Right lobe of liver (tissue), 4 donors: ENCODE measurements at regions not wholly inside any gene's neighbourhood (a gene's known extent, or its start where the extent isn't known, plus 50 kb on each side); places are given as distances from the start of the nearest gene placed in this dataset.

Experiments used
- POLR2A ChIP-seq: fragments of 450-650 bp; IDR thresholded peaks from one replicate; pipeline ENCODE4 v1.6.1; 2017; ENCODE audit warnings: antibody characterized with exemption, mild to moderate bottlenecking
- TF ChIP-seq, protein P1 (sequence below), 4 donors: fragments of 200-600 bp in 3 of 4; fragments of 450-650 bp in 1 of 4; IDR thresholded peaks; one replicate each; pipeline versions ENCODE4 v1.5.1 to v1.8.0; 2016 to 2022; ENCODE audit warnings: antibody characterized with exemption in 4 of 4, mild to moderate bottlenecking in 2 of 4
- donor health status: DM: no; HTN: no; CAD: no.
- donor health status: DM: no; HTN: no; CAD: no.
- donor health status: DM: no; HTN: yes; CAD: no.

DNA sequence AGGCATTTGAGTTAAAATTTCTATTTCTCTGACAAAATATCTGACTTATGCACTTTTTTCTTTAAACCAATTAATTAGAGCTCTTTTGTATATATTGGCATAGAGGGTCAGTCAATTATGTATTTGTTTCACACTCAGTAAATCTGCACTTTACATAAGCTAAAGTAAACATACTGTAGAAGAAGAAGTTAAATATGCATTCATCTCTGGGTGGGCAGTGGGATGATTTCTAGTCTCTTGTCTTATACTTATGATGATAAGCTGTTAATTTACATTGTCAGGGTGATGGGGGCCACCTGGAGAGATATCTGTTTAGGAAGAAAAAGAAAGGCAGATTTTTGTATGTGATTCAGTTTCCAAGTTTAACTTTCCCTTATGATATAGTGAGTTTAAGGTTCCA, 330.8 kb downstream of the IPO8 start:
- TF ChIP-seq, protein P1, sequence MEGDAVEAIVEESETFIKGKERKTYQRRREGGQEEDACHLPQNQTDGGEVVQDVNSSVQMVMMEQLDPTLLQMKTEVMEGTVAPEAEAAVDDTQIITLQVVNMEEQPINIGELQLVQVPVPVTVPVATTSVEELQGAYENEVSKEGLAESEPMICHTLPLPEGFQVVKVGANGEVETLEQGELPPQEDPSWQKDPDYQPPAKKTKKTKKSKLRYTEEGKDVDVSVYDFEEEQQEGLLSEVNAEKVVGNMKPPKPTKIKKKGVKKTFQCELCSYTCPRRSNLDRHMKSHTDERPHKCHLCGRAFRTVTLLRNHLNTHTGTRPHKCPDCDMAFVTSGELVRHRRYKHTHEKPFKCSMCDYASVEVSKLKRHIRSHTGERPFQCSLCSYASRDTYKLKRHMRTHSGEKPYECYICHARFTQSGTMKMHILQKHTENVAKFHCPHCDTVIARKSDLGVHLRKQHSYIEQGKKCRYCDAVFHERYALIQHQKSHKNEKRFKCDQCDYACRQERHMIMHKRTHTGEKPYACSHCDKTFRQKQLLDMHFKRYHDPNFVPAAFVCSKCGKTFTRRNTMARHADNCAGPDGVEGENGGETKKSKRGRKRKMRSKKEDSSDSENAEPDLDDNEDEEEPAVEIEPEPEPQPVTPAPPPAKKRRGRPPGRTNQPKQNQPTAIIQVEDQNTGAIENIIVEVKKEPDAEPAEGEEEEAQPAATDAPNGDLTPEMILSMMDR (IDR thresholded peaks at IDR 0.05) = no peak
- TF ChIP-seq POLR2A = no peak
